ENCODE measurements at regions not wholly inside any gene's neighbourhood (a gene's known extent, or its start where the extent isn't known, plus 50 kb on each side); places are given as distances from the start of the nearest gene placed in this dataset.
"Not testable (repeated sequence)": the region's sequence is repeated elsewhere in the genome, so short reads cannot be mapped to it uniquely, and the experiment has no call there.

- DNase-seq, result peak; percentile 54
Measured at GRCh38 chr10:83983578-83984255, 155.6 kb upstream of the GHITM start.

- no peak for DNase-seq
Measured at GRCh38 chr10:83984256-83984640, 155.1 kb upstream of the GHITM start.

GRCh38 chr10:83986800-83987199 is 152.5 kb upstream of the GHITM start:
- no peak for DNase-seq

- no peak for DNase-seq
Measured at GRCh38 chr10:83987216-83987615, 152.1 kb upstream of the GHITM start.

- DNase-seq, result no peak
Measured at GRCh38 chr10:83988435-83988834, 150.9 kb upstream of the GHITM start.

- no peak for DNase-seq
Measured at GRCh38 chr10:83990126-83990525, 149.2 kb upstream of the GHITM start.

GRCh38 chr10:83991986-83992753 is 147.1 kb upstream of the GHITM start:
- peak; percentile 33 for DNase-seq

- no peak for DNase-seq
Measured at GRCh38 chr10:83994325-83994724, 145.0 kb upstream of the GHITM start.

GRCh38 chr10:83995738-83996331 is 143.5 kb upstream of the GHITM start:
- DNase-seq, result no peak

- DNase-seq, result no peak
Measured at GRCh38 chr10:84004221-84004620, 135.1 kb upstream of the GHITM start.

GRCh38 chr10:84005403-84005802 is 133.9 kb upstream of the GHITM start:
- no peak for DNase-seq

- no peak for DNase-seq
Measured at GRCh38 chr10:84007482-84007881, 131.8 kb upstream of the GHITM start.

- DNase-seq, result no peak
Measured at GRCh38 chr10:84008878-84009277, 130.4 kb upstream of the GHITM start.

GRCh38 chr10:84012431-84012830 is 126.9 kb upstream of the GHITM start:
- no peak for DNase-seq

GRCh38 chr10:84012831-84013458 is 126.4 kb upstream of the GHITM start:
- no peak for DNase-seq

- DNase-seq, result no peak
Measured at GRCh38 chr10:84015877-84016595, 123.3 kb upstream of the GHITM start.

- DNase-seq, result no peak
Measured at GRCh38 chr10:84018826-84019225, 120.5 kb upstream of the GHITM start.

GRCh38 chr10:84019854-84020458 is 119.4 kb upstream of the GHITM start:
- not testable (repeated sequence) for DNase-seq

- DNase-seq, result no peak
Measured at GRCh38 chr10:84026821-84027257, 112.5 kb upstream of the GHITM start.

GRCh38 chr10:84029840-84030239 is 109.5 kb upstream of the GHITM start:
- no peak for DNase-seq

GRCh38 chr10:84038035-84038434 is 101.3 kb upstream of the GHITM start:
- no peak for DNase-seq

GRCh38 chr10:84039957-84040356 is 99.4 kb upstream of the GHITM start:
- DNase-seq, result no peak
